ENCODE measurements at regions not wholly inside any gene's neighbourhood (a gene's known extent, or its start where the extent isn't known, plus 50 kb on each side); places are given as distances from the start of the nearest gene placed in this dataset.
"Not testable (repeated sequence)": the region's sequence is repeated elsewhere in the genome, so short reads cannot be mapped to it uniquely, and the experiment has no call there.

DNA sequence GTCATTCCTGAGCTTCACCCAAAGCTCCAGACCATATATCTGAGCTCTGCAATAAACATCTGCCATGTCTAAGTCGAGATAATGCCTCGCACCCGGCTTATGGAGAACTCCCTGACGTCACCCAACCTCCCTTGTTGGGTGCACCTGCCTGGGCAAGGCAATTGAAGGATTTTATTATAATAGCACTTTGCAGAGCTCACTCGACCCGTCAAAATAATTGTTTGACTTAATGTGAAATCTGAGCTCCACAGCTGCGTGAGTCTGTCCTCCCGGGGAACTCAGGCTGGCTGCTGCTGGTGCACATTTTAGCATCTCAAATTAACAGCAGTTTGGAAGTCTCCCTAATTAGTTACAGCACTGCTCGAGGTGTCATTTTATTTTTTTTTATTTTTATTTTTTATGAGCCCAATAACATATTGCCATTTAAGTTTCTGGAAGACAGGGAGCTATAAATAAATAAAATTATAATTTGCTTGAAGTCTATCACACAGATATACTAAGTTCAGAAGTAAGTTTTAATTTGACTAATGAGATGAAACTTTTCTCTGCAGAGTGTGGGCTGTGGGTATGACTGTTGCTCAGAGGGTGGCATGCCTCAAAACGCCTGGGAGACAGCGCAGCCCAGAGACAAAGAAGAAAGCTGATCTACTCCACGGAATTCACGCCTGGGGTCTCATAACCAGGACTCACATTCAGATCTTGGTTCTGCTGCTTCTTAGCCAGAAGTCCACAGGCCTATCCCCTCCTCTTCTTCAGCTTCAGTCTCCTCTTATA is 401.4 kb upstream of the C16orf82 start:
- DNase-seq = no peak

DNA sequence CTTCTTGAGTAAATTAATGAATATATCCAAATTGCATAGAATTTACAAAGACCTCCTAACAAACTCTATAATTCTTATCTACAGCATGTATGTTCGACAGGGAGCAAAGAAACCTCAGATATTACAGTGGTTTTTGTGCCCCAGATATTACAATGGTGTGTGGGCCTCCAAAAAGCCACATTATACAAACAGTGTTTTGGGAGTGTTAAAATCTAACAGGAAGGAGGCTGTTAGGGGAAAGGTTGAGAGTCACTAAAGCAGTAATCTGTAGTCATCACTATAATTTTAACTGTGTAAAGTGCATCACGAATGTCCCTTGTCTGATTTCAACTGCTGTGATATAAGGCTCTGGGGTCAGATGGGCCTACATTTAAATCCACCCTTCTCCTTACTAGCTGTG is 400.2 kb upstream of the C16orf82 start:
- no peak for DNase-seq

DNA sequence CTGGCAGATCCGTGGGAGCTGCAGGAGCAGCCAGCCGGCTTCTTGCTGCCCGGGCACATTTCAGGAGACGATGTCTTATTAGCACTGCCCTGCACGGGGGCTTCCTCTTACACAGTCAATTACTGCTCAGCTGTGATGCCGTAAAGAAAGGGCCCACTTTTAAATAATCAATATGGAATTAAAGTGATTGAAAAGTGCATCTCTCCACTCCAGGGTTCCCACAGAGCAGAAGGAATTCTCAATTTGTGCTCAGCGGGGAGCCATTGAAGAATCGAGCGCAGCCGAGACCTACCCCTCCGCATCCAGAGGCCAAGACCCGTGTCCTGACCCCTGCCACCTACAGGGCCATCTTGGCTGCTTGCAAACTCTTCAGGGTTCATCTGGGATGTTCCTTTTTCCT is 399.4 kb upstream of the C16orf82 start:
- no peak for DNase-seq

DNA sequence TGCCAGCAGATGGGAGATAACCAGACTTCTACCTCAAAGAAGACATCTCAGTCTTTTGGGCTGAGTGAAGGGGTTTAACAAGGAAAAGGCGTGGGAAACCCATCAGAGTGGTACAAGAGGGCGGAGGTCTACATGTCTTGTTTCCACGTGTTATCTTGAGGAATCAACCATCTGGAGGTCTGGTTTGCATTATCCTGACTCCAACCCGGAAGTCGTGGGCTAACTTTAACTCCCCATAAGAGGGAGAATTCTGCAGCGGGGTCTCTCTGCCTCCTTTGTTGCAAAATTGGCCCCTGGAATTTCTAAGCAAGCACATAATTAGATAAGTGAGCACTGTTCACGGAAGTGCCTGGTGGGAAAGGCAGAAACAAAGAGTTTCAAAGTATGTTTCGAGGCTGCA is 398.7 kb upstream of the C16orf82 start:
- DNase-seq = no peak

DNA sequence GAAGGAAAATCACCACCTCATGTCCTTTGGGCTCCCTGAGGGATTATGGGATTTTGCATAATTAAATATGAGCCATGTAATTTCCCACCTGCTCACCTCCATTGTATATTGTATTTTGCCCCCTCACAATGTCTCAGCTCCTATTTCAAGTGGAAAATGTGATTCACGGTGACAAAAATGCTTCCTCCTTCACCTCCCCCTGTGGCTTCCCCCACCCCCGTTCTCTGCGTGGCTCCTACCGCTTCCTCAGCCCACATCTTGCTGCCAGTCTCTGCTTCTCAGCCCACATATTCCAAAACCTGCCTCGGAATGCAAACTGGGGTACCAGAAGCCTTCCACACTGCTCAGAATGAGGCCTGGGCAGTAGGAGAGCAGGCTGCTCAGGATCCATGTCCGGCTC is 394.5 kb upstream of the C16orf82 start:
- DNase-seq = peak; percentile 40 to 73

DNA sequence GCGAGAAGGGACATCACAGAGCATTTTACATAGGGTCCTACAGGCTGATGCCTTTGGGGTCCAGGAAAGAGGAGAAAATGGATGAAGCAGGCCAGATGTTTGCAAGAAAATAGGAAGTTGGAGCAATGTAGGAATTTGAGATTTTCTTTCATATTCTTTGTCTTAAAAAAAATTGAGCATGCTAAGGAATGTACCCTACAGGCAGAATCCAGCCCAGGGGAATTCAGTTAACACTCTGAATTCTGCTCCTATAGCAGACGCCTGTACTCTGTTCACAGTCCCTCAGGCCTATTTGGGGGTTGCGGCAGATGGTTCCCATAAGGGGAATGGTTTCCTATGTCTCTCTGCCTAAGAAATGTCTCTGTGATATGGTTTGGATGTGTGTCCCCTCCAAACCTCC is 393.7 kb upstream of the C16orf82 start:
- DNase-seq = no peak

DNA sequence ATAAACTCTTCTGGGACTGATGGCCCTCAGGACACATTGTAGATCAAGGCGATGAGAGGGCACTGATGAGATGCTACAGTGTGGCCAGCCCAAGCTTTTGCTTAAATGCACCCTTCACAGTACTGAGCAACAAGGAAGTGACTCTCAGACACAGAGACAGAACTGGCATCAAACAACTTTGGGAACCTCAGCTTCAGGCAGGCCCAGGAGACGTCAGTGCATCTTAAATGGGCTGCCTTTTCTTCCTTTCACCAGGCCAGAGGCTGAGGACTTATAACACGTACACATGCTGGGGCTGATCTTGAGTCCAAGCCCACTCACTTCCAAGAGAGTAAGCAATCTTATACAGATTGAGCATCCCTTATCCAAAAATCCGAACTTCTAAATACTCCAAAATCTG is 386.1 kb upstream of the C16orf82 start:
- no peak for DNase-seq

DNA sequence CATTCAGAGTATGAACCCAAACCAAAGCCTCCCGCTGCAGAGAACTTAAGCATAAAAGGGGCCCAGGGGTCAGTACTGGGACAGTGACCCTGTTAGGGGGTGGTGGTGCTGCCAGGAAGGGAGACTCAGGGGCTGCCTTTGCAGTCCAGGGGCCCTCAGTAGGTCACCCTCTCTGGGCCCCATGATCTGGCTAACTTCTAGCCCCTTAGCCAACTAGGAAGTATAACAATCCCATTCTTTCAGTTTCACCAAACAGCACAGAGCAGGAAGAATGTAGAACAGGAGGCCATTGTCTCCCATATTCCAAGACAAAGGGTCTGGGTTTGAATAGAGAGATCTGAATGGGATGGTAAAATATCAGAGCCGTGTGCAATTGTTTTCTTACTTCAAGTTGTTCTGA is 378.6 kb upstream of the C16orf82 start:
- DNase-seq = no peak

DNA sequence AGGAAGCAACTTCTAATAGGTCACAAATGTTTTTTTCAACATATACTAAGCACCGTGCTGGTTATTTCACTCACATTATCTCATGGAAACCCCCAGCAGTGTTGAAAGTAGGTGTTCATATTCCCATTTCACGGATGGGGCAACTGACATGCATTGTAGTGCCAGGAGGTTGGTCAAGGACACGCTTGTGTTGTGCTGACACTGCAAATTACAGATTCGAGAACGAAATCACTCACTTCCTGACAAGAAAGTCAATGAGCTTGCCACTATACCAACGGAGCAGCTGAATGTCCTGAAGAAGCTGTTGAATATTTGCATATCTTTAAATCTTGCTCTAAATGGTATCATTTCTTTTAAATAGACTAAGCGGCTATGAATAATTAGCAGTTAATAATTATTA is 378.0 kb upstream of the C16orf82 start:
- no peak for DNase-seq

DNA sequence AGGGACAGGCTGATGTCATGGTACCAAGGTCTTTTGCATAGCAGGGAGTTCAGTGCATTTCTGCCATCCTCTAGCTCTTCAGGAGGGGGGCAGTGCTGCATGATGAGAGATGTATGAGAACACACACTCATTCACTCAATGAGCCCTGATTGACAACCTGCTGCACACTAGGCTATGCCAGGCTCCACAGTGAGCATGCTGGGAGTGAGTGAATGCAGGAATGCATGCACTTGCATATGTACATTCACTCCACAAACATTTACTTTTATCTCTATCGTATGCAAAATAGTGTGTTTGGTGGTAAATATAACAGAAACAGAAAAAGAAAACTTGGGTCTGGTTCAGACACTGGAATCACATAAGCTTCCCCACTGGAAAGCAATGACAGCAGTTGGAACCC is 374.1 kb upstream of the C16orf82 start:
- DNase-seq = no peak

DNA sequence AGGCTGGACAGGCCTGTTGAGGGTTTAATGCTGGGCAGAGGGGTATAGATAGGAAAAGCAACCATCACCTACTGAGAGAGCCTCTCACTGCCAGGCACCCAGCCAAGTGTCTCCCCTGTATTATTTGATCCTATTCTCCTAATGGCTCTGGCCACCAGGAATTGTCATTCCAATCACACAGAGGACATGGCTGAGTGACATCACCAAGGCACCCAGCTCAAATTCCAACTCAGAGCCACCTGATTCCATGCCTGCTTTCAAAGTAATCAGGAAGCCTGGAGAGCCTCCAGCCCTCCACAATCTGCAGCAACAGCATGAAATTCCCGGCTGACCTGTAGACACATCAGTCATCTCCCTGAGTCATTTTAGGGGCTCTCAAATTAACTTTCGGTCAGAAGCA is 368.9 kb upstream of the C16orf82 start:
- no peak for DNase-seq

DNA sequence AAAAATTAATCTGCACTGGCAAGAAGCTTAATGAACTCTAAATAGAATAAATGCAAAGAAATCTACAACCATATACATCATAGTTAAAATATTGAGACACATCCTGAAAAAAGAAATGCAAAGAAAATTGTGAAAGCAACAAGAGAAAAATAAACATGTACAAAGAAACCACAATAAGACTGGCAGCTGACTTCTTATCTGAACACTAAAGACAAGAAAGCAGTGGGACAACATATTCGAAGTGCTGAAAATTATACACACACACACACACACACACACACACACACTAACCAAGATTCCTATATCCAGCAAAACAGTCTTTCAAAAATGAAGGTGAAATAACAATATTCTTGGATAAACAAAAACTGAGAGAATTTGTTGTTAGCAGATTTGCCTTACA is 366.5 kb upstream of the C16orf82 start:
- no peak for DNase-seq

DNA sequence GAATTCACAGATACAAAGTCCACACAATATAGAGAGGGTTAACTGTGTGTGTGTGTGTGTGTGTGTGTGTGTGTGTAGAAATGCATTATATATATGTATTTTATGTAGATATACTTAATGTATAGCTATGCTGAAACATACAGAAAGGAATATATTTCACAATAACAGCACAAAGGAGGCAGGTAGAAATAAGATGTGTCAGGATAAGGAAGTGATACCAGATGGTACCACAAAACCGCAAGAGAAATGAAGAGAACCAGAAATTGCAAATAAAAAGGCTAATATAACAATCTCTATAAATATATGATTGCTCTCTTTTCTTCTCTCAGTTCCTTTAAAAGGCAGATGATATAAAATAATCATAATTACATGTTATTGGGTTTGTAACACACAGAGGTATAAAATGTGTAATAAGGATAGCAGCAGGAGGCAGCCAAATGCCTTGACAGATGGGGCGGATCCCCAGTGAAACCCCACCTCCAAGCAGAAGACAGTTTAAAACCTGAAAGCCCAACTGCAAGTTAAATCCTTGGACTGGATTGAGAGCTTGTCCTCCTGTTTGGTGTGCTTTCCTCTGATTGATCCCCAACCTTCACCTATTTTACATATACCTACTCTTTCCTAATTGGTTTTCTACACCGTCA is 365.4 kb upstream of the C16orf82 start:
- DNase-seq = no peak

DNA sequence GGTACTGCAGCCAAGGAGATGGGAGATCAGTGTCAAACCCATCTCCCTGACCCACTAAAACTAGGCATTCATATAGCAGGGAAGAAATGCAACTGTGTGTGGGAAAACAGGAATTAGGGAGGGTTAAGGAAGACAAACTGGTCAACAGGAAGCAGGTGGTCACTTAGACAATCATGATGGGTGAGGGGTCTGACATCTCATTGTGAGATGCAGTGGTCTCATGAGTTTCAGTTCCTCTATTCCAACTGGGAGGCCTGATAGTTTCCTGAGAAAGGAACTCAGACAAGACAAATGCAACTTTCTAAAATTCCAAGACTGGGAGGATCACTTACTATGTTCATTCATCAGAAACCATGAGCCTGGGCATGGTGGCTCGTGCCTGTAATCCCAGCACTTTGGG is 361.4 kb upstream of the C16orf82 start:
- no peak for DNase-seq

DNA sequence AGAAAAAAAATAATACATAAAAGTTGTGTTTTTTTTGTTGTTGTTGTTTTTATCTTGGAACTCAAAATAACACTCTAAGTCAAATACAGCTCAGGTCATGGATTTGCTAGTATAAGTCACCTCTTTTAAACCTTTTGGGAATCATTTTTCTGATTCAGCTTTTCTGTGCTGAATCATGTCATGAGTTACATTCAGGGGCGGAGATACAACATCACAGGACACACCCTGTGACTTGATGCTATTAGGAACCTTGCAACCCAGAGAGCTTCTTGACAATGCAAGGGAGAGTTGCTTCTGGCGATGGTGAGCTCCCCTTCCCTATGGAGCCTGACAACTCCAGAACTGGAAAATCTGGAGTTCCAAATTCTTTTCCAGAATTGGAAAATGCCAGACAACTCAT is 358.3 kb upstream of the C16orf82 start:
- DNase-seq = no peak

DNA sequence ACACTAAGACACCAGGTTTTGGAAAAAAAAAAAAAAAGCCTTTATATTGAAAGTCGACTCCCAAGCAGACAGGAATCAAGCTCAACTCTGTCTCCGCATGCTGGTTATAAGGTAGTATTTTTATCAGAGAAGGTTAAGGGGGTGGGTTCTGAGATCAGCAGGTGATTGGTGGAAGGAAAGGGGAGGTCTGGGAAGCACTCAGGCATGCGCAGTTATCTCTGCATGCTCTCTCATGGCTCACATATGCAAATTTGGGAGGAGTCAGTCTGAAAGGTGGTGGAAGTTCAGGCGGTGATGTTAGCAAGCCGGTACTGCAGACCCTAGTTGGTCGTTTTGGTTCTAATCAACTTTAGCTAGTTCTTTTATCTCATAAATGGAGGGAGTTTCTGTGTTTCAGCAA is 357.6 kb upstream of the C16orf82 start:
- DNase-seq = no peak

DNA sequence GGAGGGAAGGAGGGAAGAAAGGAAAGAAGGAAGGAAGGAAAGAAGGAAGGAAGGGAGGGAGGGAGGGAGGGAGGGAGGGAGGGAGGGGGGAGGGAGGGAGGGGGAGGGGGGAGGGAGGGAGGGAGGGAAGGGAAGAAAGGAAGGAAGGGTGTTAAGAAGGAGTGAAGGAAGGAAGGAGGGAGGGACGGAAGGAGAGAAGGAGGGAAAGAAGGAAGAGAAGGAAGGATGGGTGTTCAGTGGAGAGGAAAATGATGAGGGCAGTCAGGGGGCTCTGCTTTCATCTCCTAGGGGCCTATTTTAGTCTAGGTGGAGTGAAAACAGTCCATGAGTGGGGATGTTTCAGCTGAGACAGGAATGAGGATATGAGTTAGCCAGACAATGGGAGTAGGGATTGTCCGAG is 357.0 kb upstream of the C16orf82 start:
- DNase-seq = no peak

DNA sequence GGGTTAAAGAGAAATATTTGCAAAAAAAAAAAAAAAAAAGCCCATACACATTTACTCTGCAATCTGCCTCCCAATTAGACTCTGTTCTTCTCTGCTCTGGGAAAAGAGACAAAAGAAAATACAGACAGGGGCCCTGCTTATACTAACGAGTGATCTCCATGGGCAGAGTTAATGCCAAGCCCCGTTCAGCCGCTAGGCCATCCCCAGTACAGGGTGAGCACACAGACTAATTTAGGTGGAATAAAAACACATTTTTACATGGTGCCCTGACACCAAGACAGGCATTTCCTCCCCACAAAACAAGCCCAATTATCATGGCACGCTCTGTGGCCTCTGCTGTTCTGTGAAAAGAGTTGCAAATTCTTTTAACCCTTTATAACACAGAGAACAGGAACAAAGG is 356.3 kb upstream of the C16orf82 start:
- DNase-seq = no peak

DNA sequence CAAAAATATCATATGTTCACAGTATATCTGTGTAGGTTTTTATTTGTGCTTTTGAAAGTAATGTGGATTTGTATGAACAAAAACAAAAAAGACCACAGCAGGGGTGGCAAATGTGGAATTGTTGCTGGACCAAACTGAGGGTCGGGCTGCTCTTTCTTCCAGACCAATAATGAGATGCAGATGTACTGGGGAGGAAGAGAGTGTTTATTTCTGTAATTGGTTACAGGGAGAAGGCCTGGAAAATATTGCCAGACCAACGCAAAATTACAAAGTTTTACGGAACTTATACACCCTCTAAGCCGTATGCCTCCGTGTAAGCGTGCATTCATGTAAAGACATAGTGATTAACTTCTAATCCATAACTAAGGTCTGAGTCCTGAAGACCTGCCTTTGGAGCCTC is 353.9 kb upstream of the C16orf82 start:
- no peak for DNase-seq

DNA sequence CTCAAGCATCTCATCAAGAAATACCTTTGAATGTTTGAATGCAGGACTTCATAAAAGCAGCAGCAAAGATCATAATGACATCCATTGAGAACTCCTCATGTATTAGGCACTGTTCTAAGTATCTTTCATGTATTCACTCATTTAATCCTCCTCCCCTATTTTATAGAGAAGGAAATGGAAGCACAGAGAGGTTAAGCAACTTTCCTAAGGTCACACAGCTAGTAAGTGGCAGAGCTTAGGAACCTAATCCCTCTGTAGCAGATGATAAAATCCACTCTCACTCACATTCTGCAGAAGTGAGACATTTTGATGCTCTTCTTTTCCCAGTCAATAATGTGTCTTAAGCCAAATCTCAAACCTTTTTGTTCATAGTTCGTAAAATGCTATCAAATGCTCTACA is 350.8 kb upstream of the C16orf82 start:
- no peak for DNase-seq

DNA sequence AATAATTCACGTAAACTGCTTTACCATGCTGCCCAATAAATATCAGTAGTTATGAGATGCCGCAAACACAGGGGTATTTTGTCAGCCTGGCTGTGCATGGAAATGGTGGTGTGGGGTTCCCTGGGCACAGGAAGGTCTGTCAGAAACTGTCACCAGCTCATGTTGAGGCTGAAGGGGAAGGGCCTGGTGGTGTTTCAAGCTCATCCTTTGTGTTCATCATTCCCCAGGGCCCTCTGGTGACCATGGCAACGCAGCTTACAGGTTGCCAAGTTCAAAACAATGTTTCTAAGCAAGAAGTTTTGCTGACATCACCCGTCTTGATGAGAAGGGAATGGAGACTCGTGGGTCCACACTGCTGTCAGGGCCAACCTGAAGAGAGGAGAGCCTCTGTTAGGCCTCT is 348.9 kb upstream of the C16orf82 start:
- no peak for DNase-seq

DNA sequence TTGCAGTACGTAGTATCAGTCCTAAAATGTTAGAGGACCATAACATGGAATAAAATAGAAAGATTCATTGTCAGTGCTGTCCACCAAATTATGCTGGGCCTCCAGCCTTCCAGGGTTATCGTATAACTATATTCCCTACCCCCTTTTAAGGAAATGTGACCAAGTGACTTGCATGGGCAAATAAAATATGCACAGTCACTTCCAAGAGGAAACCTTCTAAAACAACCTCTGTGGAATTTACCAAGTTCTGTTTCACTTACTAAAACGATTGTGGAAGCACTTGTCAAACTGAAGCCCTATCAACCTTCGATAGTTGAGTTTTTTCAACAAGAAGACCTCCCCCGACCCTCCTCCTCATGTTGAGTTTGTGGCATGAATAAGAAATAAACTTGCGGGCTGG is 345.4 kb upstream of the C16orf82 start:
- no peak for DNase-seq

DNA sequence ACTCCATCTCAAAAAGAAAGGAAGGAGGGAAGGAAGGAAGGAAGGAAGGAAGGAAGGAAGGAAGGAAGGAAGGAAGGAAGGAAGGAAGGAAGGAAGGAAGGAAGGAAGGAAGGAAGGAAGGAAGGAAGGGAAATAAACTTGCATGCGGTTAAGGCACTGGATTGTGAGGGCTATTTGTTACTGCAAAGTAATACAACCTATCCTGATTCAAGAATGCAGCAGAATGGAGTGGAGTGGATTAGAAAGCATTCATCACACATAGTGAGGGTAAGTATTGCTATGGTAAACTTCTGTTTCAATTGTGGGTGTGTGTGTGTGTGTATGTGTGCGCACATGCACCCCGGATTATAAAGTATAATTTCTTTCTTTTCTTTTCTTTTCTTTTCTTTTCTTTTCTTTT is 344.8 kb upstream of the C16orf82 start:
- DNase-seq = not testable (repeated sequence)

DNA sequence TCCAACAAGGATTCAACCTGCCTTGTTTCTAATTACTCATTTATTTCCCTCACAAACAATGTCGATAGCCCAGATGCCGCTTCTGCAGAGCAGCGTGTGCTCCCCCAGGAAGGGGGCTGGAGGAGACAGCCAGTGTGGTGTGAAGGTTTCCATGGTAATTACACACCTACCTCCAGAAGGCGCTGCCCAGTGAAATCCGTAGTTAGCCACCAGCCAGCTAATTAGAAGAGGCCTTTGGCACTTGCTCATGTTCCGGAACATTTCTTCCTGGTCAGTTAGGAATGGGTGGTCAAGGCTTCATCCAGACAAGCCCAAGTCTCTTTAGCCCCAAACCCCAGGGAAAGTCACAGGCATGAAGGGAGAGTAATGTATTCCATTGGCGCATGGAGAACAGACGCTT is 342.5 kb upstream of the C16orf82 start:
- DNase-seq = no peak

DNA sequence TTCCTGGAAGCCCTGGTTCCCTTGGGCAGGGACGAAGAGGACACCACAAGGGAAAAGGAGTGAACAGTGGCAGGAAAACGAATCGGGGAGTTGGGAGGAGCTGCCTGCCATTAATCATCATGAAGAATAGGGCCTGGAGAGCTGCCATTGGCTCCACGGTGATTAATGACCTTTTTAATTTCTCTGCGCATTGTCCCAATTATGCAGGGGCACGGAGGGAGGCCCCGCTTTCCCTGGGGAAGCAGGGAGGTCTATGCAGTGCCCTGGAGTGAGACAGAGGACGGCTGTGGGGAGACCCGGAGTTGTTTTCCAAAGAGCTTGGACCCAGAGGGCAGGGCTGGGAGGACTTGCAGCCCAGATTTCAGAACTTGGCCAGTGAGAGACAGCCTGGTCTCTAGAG is 338.9 kb upstream of the C16orf82 start:
- DNase-seq = no peak
